ENCODE measurements at regions not wholly inside any gene's neighbourhood (a gene's known extent, or its start where the extent isn't known, plus 50 kb on each side); places are given as distances from the start of the nearest gene placed in this dataset.
"Not testable (repeated sequence)": the region's sequence is repeated elsewhere in the genome, so short reads cannot be mapped to it uniquely, and the experiment has no call there.

DNA sequence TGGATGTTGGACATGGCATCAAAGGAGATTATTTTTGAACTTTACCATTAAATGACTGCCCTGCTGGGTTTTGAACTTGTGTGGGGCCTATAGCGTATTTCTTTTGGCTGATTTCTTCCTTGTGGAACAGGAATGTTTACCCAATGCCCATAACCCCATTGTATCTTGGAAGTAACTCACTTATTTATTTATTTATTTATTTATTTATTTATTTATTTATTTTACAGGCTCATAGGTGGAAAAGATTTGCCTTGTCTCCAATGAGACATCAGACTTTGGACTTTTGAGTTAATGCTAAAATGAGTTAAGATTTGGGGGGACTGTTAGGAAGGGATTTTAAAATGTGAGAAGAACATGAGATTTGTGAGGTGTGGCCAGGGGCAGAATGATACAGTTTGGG is 273.1 kb downstream of the SLITRK2 start:
- Mint-ChIP-seq H3K9me3 (ENCODE audit: unreplicated experiment) (peaks cover 13% of the 10 kb centered on the region), H3K36me3 (ENCODE audit: insufficient read depth, unreplicated experiment) (no peaks in the 10 kb centered on the region), H3K27me3 (ENCODE audit: insufficient read depth, unreplicated experiment) (no peaks in the 10 kb centered on the region), H3K27ac (ENCODE audit: low read depth, unreplicated experiment) (no peak overlapping the region), H3K4me3 (ENCODE audit: unreplicated experiment) (no peak overlapping the region), H3K4me1 (ENCODE audit: insufficient read depth, unreplicated experiment) (no peaks in the 10 kb centered on the region)
- no TSS peak for BruUV-seq (replicated peaks)
- no peak for DNase-seq (ENCODE audit: unreplicated experiment)
- intact Hi-C loops (cut with micrococcal nuclease), result no loop called here
- POLR2A ChIA-PET, result no interaction called here
- CTCF ChIA-PET, result no interaction called here
- TF ChIP-seq, protein P1, sequence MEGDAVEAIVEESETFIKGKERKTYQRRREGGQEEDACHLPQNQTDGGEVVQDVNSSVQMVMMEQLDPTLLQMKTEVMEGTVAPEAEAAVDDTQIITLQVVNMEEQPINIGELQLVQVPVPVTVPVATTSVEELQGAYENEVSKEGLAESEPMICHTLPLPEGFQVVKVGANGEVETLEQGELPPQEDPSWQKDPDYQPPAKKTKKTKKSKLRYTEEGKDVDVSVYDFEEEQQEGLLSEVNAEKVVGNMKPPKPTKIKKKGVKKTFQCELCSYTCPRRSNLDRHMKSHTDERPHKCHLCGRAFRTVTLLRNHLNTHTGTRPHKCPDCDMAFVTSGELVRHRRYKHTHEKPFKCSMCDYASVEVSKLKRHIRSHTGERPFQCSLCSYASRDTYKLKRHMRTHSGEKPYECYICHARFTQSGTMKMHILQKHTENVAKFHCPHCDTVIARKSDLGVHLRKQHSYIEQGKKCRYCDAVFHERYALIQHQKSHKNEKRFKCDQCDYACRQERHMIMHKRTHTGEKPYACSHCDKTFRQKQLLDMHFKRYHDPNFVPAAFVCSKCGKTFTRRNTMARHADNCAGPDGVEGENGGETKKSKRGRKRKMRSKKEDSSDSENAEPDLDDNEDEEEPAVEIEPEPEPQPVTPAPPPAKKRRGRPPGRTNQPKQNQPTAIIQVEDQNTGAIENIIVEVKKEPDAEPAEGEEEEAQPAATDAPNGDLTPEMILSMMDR (IDR thresholded peaks at IDR 0.05; ENCODE audit: unreplicated experiment), result no peak

DNA sequence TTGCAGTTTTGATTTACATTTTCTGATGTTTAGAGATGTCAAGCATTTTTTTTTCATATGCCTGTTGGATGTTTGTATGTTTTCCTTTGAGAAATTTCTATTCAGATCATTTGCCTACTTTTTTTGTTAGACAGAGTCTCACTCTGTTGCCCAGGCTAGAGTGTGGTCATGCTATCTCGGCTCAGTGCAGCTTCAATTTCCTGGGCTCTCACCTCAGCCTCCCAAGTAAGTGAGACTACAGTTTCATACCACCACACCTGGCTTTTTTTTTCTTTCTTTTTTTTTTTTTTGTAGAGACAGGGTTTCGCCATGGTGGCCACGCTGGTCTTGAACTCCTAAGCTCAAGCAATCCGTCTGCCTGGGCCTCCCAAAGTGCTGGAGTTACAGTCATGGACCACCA is 291.7 kb downstream of the SLITRK2 start:
- no peak overlapping the region for H3K4me3 Mint-ChIP-seq (ENCODE audit: unreplicated experiment)
- peaks cover 14% of the 10 kb centered on the region for H3K9me3 Mint-ChIP-seq (ENCODE audit: unreplicated experiment)
- no TSS peak for BruUV-seq (replicated peaks)
- ChIA-PET CTCF (interaction anchor here (0.6 kb wide), 1 partner anchor 85 kb away, joined by 3 read pairs; no protein-coding TSS in a partner anchor), POLR2A (no interaction called here)
- no peaks in the 10 kb centered on the region for H3K27me3 Mint-ChIP-seq (ENCODE audit: insufficient read depth, unreplicated experiment)
- no peaks in the 10 kb centered on the region for H3K4me1 Mint-ChIP-seq (ENCODE audit: insufficient read depth, unreplicated experiment)
- intact Hi-C loops (cut with micrococcal nuclease), result no loop called here
- no peaks in the 10 kb centered on the region for H3K36me3 Mint-ChIP-seq (ENCODE audit: insufficient read depth, unreplicated experiment)
- DNase-seq (ENCODE audit: unreplicated experiment), result no peak
- TF ChIP-seq, protein P1 (IDR thresholded peaks at IDR 0.05; ENCODE audit: unreplicated experiment), result no peak
- no peak overlapping the region for H3K27ac Mint-ChIP-seq (ENCODE audit: low read depth, unreplicated experiment)

DNA sequence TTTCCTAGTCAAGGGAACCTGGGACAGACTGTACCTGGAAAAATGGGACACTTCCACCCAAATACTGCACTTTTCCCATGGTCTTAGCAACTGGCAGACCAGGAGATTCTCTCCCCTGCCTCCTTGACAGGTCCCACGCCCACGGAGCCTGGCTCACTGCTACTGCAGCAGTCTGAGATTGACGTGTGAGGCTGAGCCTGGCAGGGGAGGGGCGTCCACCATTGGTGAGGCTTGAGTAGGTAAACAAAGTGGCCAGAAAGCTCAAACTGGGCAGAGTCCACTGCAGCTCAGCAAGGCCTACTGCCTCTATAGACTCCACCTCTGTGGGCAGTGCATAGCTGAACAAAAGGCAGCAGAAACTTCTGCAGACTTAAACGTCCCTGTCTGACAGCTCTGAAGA is 301.4 kb downstream of the SLITRK2 start:
- H3K36me3 Mint-ChIP-seq (ENCODE audit: insufficient read depth, unreplicated experiment); CTCF ChIA-PET; H3K4me3 Mint-ChIP-seq (ENCODE audit: unreplicated experiment); BruUV-seq (replicated peaks); H3K9me3 Mint-ChIP-seq (ENCODE audit: unreplicated experiment); POLR2A ChIA-PET; DNase-seq (ENCODE audit: unreplicated experiment); H3K27me3 Mint-ChIP-seq (ENCODE audit: insufficient read depth, unreplicated experiment); intact Hi-C loops (cut with micrococcal nuclease); H3K27ac Mint-ChIP-seq (ENCODE audit: low read depth, unreplicated experiment); H3K4me1 Mint-ChIP-seq (ENCODE audit: insufficient read depth, unreplicated experiment): not testable (repeated sequence)

DNA sequence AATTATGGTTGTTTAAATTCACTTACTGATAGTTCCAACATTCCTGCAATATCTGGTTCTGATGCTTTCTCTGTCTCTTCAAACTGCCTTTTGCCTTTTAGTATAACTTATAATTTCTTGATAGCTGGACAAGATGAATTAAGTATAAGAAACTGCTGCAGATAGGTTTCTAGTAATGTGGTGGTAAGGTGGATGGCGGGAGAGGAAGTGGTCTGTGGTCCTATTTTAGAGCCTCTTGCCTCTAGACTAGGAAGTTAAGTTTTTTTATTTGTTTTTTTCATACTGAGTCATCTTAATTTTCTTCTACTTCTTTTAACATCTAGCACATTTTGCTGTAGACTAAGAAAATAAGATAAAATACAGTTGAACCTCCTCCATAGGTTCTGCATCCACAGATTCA is 310.0 kb downstream of the SLITRK2 start:
- no peaks in the 10 kb centered on the region for H3K36me3 Mint-ChIP-seq (ENCODE audit: insufficient read depth, unreplicated experiment)

More for the DNA sequence above, 310.0 kb downstream of the SLITRK2 start:
- no peak overlapping the region for H3K4me3 Mint-ChIP-seq (ENCODE audit: unreplicated experiment)
- ChIA-PET CTCF (interaction anchor here (0.6 to 0.7 kb wide), 3 partner anchors 33 to 321 kb away, joined by 3 to 5 read pairs (median 3); no protein-coding TSS in a partner anchor), POLR2A (no interaction called here)
- no peak for DNase-seq (ENCODE audit: unreplicated experiment)
- H3K27me3 Mint-ChIP-seq (ENCODE audit: insufficient read depth, unreplicated experiment), result no peaks in the 10 kb centered on the region
- intact Hi-C loops (cut with micrococcal nuclease), result no loop called here
- no peaks in the 10 kb centered on the region for H3K9me3 Mint-ChIP-seq (ENCODE audit: unreplicated experiment)
- no peaks in the 10 kb centered on the region for H3K4me1 Mint-ChIP-seq (ENCODE audit: insufficient read depth, unreplicated experiment)
- BruUV-seq (replicated peaks), result no TSS peak
- no peak overlapping the region for H3K27ac Mint-ChIP-seq (ENCODE audit: low read depth, unreplicated experiment)
- TF ChIP-seq, protein P1 (IDR thresholded peaks at IDR 0.05; ENCODE audit: unreplicated experiment), result no peak
